ENCODE measurements at regions not wholly inside any gene's neighbourhood (a gene's known extent, or its start where the extent isn't known, plus 50 kb on each side); places are given as distances from the start of the nearest gene placed in this dataset.

DNA sequence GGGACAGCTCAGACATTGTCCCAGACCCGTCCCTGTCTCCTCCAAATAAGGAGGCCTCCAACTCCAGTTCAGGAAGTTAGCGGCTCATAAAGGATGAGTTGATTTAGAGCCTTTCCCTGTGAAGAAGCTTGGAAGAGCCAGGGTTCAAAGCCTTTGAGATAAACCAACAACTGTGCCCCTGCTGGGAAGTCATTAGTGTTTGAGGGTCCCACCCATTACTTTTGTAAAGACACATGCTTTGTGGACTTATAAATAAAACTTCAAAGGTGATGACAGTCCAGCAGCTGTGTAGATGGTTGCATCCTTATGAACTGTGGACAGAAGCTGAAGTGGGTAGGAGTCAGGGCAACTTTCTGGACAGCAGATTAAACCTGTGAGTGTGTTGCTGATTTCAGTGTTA, 86.0 kb upstream of the PGRMC2 start:
- no peaks in the 10 kb centered on the region for H3K79me2 ChIP-seq (ENCODE audit: insufficient read depth, low read length)
- H4K20me1 ChIP-seq (ENCODE audit: insufficient read depth, low read length, poor library complexity, severe bottlenecking), result no peaks in the 10 kb centered on the region
- no peak for TF ChIP-seq EZH2phosphoT487 (IDR thresholded peaks at IDR 0.05; ENCODE audit: borderline replicate concordance)
- TF ChIP-seq, protein P1, sequence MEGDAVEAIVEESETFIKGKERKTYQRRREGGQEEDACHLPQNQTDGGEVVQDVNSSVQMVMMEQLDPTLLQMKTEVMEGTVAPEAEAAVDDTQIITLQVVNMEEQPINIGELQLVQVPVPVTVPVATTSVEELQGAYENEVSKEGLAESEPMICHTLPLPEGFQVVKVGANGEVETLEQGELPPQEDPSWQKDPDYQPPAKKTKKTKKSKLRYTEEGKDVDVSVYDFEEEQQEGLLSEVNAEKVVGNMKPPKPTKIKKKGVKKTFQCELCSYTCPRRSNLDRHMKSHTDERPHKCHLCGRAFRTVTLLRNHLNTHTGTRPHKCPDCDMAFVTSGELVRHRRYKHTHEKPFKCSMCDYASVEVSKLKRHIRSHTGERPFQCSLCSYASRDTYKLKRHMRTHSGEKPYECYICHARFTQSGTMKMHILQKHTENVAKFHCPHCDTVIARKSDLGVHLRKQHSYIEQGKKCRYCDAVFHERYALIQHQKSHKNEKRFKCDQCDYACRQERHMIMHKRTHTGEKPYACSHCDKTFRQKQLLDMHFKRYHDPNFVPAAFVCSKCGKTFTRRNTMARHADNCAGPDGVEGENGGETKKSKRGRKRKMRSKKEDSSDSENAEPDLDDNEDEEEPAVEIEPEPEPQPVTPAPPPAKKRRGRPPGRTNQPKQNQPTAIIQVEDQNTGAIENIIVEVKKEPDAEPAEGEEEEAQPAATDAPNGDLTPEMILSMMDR (conservative IDR thresholded peaks at IDR 0.05; ENCODE audit: low read length), result no peak
- H3K4me3 ChIP-seq (ENCODE audit: low read length, poor library complexity, severe bottlenecking), result no peak overlapping the region
- no peaks in the 10 kb centered on the region for H3F3A ChIP-seq (ENCODE audit: low read depth)
- no peaks in the 10 kb centered on the region for H3K4me1 ChIP-seq (ENCODE audit: insufficient read depth, low read length, poor library complexity, severe bottlenecking)
- no peak overlapping the region for H3K9ac ChIP-seq (ENCODE audit: low read depth, low read length, poor library complexity, severe bottlenecking)
- no peaks in the 10 kb centered on the region; the same call in 1 of the 2 replicates for H3K9me3 ChIP-seq (ENCODE audit: insufficient read depth, low read depth, low read length)
- H3K4me2 ChIP-seq (ENCODE audit: low read depth, low read length, poor library complexity, severe bottlenecking), result no peak overlapping the region
- no peaks in the 10 kb centered on the region for H3K36me3 ChIP-seq (ENCODE audit: insufficient read depth, low read length)
- H3K9me2 ChIP-seq (replicated peaks; ENCODE audit: low read depth, low read length), result no peaks in the 10 kb centered on the region
- H3K27me3 ChIP-seq (ENCODE audit: insufficient read depth, low read length, poor library complexity, severe bottlenecking), result no peaks in the 10 kb centered on the region
- H2AFZ ChIP-seq (ENCODE audit: low read length), result no peak overlapping the region

DNA sequence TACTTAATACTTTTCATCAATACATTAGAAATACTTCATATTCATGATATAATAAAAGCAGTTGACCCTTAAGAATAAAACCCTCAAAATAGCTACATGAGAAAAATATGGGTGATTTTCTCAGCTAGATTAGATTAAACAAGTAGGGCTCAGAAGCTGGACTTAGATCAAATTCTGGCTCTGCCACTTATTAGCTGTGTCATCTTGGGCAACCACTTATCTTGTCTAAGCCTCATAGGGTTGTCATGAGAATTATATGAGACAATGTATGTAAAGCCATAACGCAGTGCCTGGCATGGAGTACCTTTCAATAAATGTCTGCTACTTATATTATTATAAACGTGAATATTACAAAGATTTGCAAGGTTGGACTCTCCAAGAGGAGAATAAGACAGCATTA, 84.3 kb upstream of the PGRMC2 start:
- H3K4me3 ChIP-seq (ENCODE audit: low read length, poor library complexity, severe bottlenecking), result no peak overlapping the region
- H3K9me3 ChIP-seq (ENCODE audit: insufficient read depth, low read depth, low read length), result no peaks in the 10 kb centered on the region; the same call in 1 of the 2 replicates
- H3K9ac ChIP-seq (ENCODE audit: low read depth, low read length, poor library complexity, severe bottlenecking), result no peak overlapping the region
- TF ChIP-seq, protein P1 (conservative IDR thresholded peaks at IDR 0.05; ENCODE audit: low read length), result no peak
- no peak for TF ChIP-seq EZH2phosphoT487 (IDR thresholded peaks at IDR 0.05; ENCODE audit: borderline replicate concordance)
- H3K79me2 ChIP-seq (ENCODE audit: insufficient read depth, low read length), result no peaks in the 10 kb centered on the region
- H3F3A ChIP-seq (ENCODE audit: low read depth), result no peaks in the 10 kb centered on the region
- H3K4me1 ChIP-seq (ENCODE audit: insufficient read depth, low read length, poor library complexity, severe bottlenecking), result no peaks in the 10 kb centered on the region
- H2AFZ ChIP-seq (ENCODE audit: low read length), result no peak overlapping the region
- no peaks in the 10 kb centered on the region for H4K20me1 ChIP-seq (ENCODE audit: insufficient read depth, low read length, poor library complexity, severe bottlenecking)
- no peaks in the 10 kb centered on the region for H3K36me3 ChIP-seq (ENCODE audit: insufficient read depth, low read length)
- H3K27me3 ChIP-seq (ENCODE audit: insufficient read depth, low read length, poor library complexity, severe bottlenecking), result no peaks in the 10 kb centered on the region
- H3K9me2 ChIP-seq (replicated peaks; ENCODE audit: low read depth, low read length), result no peaks in the 10 kb centered on the region
- no peak overlapping the region for H3K4me2 ChIP-seq (ENCODE audit: low read depth, low read length, poor library complexity, severe bottlenecking)

DNA sequence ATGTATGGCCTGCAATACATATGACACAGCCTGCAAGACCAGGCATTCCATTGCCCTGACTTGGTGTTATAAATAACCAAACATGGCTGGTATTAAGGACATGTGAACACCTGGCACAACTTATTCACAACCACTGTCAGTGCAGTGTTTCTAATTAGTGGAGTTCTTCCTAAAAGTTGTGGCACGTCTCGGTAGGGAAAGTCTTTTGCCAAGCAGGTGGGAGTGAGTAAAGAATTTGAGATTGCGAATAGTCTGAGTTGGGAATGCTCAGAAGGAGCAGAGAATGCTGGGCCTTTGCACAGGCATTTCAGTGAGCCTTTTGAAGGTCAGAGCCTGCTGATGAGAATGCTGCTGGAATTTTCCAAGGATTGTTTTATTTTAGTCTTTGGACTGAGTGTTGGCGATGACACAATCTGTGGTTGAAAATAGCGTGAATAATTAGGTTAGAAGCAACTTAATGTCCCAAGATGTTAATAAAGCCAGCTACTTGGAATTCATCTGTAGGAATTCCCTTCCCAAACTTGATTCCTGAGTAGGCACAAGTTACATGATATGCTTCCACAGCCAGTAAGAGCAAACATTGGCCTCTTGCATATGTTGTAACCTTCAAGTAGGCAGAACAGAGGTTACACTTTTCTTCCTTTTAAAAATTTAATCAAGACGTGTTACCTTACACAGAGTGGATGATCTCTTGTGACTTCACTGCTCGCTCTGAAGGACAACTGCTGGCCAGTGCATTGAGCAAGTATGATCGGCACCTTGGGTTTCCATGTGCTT, 83.6 kb upstream of the PGRMC2 start:
- TF ChIP-seq, protein P1 (conservative IDR thresholded peaks at IDR 0.05; ENCODE audit: low read length), result no peak
- TF ChIP-seq EZH2phosphoT487 (IDR thresholded peaks at IDR 0.05; ENCODE audit: borderline replicate concordance), result no peak
- Histone ChIP-seq H3F3A (ENCODE audit: low read depth) (no peaks in the 10 kb centered on the region), H3K4me3 (ENCODE audit: low read length, poor library complexity, severe bottlenecking) (no peak overlapping the region), H3K27me3 (ENCODE audit: insufficient read depth, low read length, poor library complexity, severe bottlenecking) (no peaks in the 10 kb centered on the region), H3K4me1 (ENCODE audit: insufficient read depth, low read length, poor library complexity, severe bottlenecking) (no peaks in the 10 kb centered on the region), H3K4me2 (ENCODE audit: low read depth, low read length, poor library complexity, severe bottlenecking) (no peak overlapping the region), H2AFZ (ENCODE audit: low read length) (no peak overlapping the region), H3K36me3 (ENCODE audit: insufficient read depth, low read length) (no peaks in the 10 kb centered on the region), H3K9me2 (replicated peaks; ENCODE audit: low read depth, low read length) (no peaks in the 10 kb centered on the region), H3K79me2 (ENCODE audit: insufficient read depth, low read length) (no peaks in the 10 kb centered on the region), H4K20me1 (ENCODE audit: insufficient read depth, low read length, poor library complexity, severe bottlenecking) (no peaks in the 10 kb centered on the region), H3K9me3 (ENCODE audit: insufficient read depth, low read depth, low read length) (no peaks in the 10 kb centered on the region), H3K9ac (ENCODE audit: low read depth, low read length, poor library complexity, severe bottlenecking) (no peak overlapping the region)
